ENCODE measurements at regions not wholly inside any gene's neighbourhood (a gene's known extent, or its start where the extent isn't known, plus 50 kb on each side); places are given as distances from the start of the nearest gene placed in this dataset.

GRCh38 chr16:64019339-64019738 lies 1102.5 kb downstream of the CDH11 start:
- DNase-seq, result no peak

- no peak for DNase-seq
Measured at GRCh38 chr16:64017796-64018195, 1104.1 kb downstream of the CDH11 start.

- DNase-seq, result no peak
Measured at GRCh38 chr16:64013856-64014255, 1108.0 kb downstream of the CDH11 start.

GRCh38 chr16:64012166-64012565 lies 1109.7 kb downstream of the CDH11 start:
- peak; percentile 41 for DNase-seq

GRCh38 chr16:64011650-64012049 lies 1110.2 kb downstream of the CDH11 start:
- no peak for DNase-seq

GRCh38 chr16:64008131-64008530 lies 1113.7 kb downstream of the CDH11 start:
- DNase-seq, result no peak

GRCh38 chr16:64004116-64004515 lies 1117.7 kb downstream of the CDH11 start:
- no peak for DNase-seq

- DNase-seq, result no peak
Measured at GRCh38 chr16:63995025-63995424, 1126.8 kb downstream of the CDH11 start.

GRCh38 chr16:63983401-63983800 lies 1138.5 kb downstream of the CDH11 start:
- DNase-seq, result no peak

GRCh38 chr16:63982741-63983140 lies 1139.1 kb downstream of the CDH11 start:
- DNase-seq, result no peak

GRCh38 chr16:63982110-63982509 lies 1139.8 kb downstream of the CDH11 start:
- DNase-seq, result no peak

- no peak for DNase-seq
Measured at GRCh38 chr16:63981639-63982038, 1140.2 kb downstream of the CDH11 start.

GRCh38 chr16:63980763-63981162 lies 1141.1 kb downstream of the CDH11 start:
- DNase-seq, result no peak

- DNase-seq, result no peak
Measured at GRCh38 chr16:63978240-63978639, 1143.6 kb downstream of the CDH11 start.

GRCh38 chr16:63976345-63976744 lies 1145.5 kb downstream of the CDH11 start:
- DNase-seq, result no peak

- DNase-seq, result no peak
Measured at GRCh38 chr16:63975669-63976068, 1146.2 kb downstream of the CDH11 start.

GRCh38 chr16:63967966-63968365 lies 1153.9 kb downstream of the CDH11 start:
- no peak for DNase-seq

- no peak for DNase-seq
Measured at GRCh38 chr16:63960321-63960720, 1161.5 kb downstream of the CDH11 start.

- no peak for DNase-seq
Measured at GRCh38 chr16:63947022-63947421, 1174.8 kb downstream of the CDH11 start.

GRCh38 chr16:63945806-63946205 lies 1176.1 kb downstream of the CDH11 start:
- DNase-seq, result no peak

GRCh38 chr16:63943566-63943965 lies 1178.3 kb downstream of the CDH11 start:
- no peak for DNase-seq

- DNase-seq, result no peak
Measured at GRCh38 chr16:63938661-63939060, 1183.2 kb downstream of the CDH11 start.

- DNase-seq, result no peak
Measured at GRCh38 chr16:63933841-63934240, 1188.0 kb downstream of the CDH11 start.

- DNase-seq, result no peak
Measured at GRCh38 chr16:63928421-63928820, 1193.4 kb downstream of the CDH11 start.

GRCh38 chr16:63925221-63925620 lies 1196.6 kb downstream of the CDH11 start:
- DNase-seq, result no peak

Data from tongue (tissue), 1 donor.